Renal pelvis (tissue), 1 donor: ENCODE measurements at regions not wholly inside any gene's neighbourhood (a gene's known extent, or its start where the extent isn't known, plus 50 kb on each side); places are given as distances from the start of the nearest gene placed in this dataset.
"Not testable (repeated sequence)": the region's sequence is repeated elsewhere in the genome, so short reads cannot be mapped to it uniquely, and the experiment has no call there.

Experiments
- DNase-seq: peaks from one replicate; pipeline ENCODE4 v3.0.0-alpha.2; 2013

DNA sequence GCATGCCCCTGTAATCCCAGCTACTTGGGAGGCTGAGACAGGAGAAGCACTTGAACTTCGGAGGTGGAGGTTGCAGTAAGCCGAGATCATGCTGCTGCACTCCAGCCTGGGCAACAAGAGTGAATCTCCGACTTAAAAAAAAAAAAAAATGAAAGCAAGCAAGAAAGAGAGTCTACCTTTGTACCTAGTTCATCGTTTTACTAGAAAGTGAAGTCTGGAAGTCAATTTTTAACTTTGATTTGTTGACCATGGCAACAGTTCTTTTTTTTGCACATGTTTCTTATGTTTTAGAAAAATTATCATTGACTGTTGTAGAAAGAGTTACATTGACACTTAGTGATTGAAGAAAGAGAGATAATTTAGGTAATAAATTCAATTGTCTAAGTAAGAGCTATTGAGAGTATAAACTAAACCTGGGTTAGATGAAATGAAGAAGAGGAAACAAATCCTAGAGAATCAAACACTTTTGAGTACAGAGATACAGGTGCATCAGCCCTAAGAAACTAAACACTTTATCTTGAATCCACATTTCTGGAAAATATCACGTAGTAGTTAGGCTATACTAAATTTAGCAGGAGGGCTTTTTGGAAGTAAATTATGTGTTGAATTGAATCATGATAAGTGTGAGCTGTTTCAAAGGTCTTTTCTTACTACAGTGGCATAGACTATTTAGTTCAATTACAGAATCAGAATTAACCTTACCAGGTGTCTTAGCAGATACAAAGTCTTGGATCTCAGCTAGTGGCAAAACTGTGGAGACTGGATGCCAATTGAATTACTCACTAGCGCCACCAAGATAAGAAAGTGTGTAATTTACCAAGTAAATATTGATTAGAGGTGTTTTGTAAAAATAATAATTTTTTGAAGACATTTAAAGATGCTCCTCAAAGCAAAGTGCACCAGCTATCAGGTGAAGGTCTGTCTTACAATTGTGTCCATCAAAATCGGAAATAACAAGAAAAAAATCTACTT lies 303.4 kb upstream of the NRXN1 start:
- DNase-seq: no peak

DNA sequence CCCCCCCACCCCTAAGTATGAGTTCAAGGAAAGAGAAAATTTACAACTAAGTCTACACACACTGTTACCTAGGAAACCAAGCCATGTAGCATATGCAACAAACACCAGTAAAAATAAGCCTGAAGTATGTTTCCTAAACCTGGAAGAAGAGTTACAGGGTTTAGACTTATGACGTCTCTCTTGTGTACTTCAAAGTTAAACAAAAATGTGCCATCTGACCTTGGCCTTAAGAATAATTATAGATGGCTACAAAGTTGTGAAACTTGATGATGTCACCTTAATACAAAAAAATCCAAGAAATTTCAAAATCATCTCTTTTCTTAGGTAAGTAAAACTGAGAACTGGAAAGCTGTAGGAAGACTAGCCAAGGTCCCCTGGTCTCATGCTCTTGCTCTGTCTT lies 297.6 kb upstream of the NRXN1 start:
- no peak for DNase-seq

DNA sequence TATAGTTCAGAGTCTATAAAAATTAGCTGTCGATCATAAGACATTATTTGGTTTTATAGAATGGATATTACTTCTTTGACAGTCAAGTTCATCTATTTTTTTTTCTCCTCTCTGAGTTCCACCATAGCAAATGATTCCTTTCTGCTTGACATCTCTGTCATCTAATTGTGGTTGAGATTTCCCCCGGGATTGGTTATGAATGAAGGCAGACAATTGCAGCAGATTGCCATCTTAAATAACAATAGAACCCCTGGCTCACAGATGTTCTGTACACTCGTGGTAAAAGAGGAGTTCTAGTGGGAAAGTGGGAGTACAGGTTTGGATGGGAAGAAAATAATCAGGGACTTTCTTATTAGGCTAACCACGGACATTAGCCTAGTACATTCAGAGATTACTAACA lies 292.1 kb upstream of the NRXN1 start:
- no peak for DNase-seq

- no peak for DNase-seq
Measured at GRCh38 chr2:51322613-51323012, 290.7 kb upstream of the NRXN1 start.

GRCh38 chr2:51304311-51304710 lies 272.4 kb upstream of the NRXN1 start:
- no peak for DNase-seq

- DNase-seq: no peak
Measured at GRCh38 chr2:51301381-51301780, 269.4 kb upstream of the NRXN1 start.

DNA sequence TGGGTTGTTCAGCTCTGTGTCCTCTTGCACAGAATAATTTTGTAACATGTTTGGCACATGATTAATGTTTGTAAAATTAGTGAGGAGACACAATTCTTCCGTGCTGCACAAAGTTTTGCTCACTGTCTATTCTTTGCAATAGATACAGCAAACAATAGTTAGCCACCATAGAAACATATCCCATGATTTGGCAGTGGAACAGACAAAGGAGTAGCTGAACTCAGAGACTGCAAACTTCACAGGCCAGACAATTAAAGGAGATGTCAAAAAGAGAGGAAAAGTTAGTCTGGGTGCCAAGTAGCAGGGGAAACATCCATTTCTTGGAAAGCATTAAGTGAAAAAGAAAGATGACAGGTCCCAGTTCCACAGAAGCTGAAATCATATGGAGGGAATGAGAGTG lies 267.4 kb upstream of the NRXN1 start:
- no peak for DNase-seq

- DNase-seq: no peak
Measured at GRCh38 chr2:51297488-51297887, 265.6 kb upstream of the NRXN1 start.

GRCh38 chr2:51293566-51294200 lies 261.8 kb upstream of the NRXN1 start:
- no peak for DNase-seq

DNA sequence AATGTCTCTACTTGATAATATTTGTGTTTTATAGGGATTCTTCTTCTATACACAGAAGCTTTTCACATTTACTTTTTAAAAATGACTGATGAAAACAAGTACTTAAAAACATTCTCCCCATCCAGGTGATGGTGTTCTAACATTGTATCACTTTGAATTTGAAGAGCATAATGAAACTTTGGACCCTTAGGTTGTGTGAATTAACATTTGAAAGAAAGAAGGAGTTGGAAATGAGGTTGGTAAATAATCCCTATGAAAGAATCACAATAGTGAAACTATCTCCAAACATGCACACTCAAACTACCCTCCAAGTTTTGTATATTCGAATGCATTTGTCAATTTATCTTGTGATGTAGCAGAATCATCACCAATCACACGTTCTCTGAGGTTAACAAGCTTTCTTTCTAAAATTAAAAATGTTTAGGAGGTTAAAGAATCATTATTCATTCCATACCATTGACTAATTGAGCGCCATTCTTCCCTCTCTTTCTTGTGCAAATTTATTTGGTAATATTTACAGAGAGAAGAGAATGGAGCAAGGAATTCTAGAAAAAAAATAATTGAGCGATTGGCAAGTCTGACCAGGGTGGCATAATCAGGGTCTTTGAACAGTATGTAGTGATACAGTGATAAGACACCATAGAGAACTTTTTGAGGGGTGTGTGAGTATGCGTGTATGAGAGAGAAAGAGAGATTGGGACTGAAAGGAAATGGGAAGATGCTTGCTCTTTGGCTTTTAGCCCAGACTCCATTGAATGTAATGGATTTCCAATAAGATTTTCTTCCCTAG lies 260.0 kb upstream of the NRXN1 start:
- DNase-seq: no peak

GRCh38 chr2:51290725-51291124 lies 258.8 kb upstream of the NRXN1 start:
- DNase-seq: no peak

DNA sequence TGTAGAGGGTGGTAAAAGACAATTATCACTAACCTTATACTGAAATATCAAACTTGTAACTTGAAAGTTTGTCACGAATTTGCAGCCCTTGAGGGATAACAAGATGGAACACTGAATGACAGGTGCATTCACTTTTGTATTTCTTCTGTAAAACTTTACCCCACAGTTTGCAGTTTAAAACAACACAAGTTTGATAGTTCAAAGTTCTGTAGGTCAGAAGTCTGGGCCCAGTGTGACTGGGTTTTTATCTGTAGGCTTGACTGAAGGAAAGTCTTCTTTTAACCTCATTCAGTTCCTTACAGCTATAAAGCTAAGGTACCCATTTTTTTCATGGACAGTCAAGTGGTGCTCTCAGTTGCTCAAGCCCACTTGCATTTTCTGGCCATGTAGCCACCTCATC lies 257.1 kb upstream of the NRXN1 start:
- no peak for DNase-seq

GRCh38 chr2:51268191-51268590 lies 236.3 kb upstream of the NRXN1 start:
- DNase-seq: no peak

DNA sequence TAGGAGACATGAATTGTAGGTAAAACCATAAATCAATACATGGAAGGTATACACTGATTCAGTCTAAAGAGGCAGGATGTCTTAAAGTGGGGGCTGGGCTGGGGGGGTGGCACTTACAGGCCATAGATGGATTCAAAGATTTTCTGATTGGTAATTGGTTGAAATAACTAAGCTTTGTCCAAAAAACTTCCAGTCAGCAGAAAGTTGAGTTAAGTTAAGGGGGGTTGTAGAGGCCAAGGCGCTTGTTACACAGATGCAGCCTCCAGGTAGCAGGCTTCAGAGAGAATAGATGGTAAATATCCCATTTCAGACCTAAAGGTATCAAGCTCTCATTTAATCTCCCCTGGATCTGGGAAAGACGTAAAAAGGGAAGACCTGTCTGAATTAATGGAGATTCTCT lies 233.6 kb upstream of the NRXN1 start:
- no peak for DNase-seq

- DNase-seq: no peak
Measured at GRCh38 chr2:51263951-51264350, 232.0 kb upstream of the NRXN1 start.

DNA sequence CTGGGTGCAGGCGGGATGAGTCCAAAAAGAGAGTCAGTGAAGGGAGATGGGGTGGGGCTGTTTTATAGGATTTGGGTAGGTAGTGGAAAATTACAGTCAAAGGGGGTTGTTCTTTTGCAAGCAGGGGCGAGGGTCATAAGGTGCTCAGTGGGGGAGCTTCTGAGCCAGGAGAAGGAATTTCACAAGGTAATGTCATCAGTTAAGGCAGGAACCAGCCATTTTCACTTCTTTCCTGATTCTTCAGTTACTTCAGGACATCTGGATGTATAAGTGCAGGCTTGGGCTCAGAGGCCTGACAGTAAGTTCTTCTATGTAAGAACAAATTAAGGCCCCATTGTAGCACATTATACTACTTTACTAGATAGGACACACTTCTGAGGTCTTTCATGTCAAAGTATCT lies 231.2 kb upstream of the NRXN1 start:
- DNase-seq: not testable (repeated sequence)

DNA sequence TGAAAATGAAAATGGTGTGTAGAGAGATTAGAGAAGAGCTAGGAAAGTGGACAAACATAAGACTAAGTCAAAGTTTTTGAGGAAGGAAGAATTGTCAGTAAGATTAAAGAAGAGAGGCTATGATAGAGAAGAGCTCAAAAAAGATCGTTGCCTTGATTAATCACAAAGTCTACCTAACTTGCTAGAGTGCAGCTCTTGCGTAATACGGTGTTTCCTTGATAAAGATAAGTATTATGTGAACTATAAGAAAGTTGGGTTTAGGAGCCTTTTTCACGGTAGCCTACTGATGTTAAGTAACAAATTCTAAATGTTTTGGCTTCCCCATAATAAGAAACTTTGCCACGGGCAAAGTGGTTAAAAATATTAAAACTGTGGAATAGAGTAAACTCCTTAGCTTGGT lies 226.4 kb upstream of the NRXN1 start:
- no peak for DNase-seq

- DNase-seq: no peak
Measured at GRCh38 chr2:51256736-51257135, 224.8 kb upstream of the NRXN1 start.

DNA sequence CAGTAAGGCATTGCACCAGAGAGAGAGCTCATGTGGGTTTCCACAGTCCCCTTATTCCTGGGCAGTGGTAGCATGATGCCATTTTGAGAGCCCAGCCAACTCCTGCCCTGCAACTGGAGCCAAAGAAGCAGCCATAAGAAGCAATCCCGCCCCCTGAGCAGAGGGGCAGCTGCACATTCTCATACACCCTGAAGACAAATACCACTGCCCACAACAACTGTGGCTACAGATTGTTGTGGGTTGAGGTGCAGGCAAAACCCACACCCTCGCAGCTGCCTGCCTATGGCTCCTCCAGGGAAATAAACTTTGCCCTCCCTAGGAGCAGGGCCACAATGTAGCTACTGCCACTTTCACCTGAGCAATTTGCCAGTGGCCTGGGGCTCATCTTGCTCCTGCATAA lies 219.4 kb upstream of the NRXN1 start:
- DNase-seq: no peak

DNA sequence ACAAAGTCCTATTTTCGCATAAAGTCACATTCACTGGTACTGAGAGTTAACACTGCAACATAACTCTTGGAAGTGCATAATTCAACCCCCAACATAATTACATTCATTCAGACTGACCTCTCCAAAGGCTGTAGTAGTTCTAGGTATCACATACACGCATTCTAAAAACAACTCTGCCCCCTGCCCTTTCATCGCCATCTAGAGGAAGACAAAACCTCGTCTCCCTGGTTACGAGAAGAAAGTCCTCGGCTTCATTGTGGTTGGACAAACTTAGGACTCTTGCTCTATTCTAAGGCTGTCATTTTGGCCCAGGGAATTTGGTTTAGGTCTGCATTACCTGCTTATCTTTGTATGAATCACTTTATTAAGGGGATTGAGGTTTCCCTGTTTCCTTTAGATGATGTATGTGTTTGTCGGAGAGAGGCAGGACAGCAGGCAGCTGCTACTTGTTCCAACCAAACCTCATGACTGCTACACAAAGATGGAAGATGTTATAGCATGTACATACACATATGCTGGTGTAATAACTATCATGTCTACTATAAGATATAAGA lies 215.4 kb upstream of the NRXN1 start:
- DNase-seq: no peak

DNA sequence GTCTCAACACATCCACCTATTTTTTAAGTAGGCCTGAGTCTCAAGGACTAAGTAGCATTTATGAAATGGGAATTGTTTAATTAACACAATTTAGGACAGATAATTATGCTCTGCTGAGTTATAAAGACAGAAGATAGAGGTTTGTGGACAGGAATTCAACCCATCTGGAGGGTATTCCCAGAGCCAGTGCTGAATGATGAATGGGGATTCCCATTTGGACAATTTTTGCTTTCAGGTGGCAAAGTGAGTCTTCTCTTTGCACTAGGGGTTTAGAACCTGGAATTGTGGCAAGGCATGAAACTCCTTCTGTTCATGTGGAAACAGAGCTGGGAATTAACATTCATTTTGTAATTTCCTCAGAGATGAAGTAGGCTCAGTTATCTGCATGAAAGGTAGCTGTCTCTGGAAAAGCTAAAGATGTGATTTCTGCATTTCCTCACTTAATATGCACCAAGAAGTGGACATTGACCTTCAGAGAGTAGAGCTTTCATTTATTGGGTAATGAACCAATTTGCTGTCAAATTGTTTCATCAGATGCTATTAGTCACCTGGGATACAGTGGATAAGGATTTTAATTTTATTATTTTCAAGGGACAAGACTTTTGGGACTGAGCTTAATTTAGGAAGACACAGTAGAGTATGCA lies 212.1 kb upstream of the NRXN1 start:
- no peak for DNase-seq
